ENCODE measurements at regions not wholly inside any gene's neighbourhood (a gene's known extent, or its start where the extent isn't known, plus 50 kb on each side); places are given as distances from the start of the nearest gene placed in this dataset.

DNA sequence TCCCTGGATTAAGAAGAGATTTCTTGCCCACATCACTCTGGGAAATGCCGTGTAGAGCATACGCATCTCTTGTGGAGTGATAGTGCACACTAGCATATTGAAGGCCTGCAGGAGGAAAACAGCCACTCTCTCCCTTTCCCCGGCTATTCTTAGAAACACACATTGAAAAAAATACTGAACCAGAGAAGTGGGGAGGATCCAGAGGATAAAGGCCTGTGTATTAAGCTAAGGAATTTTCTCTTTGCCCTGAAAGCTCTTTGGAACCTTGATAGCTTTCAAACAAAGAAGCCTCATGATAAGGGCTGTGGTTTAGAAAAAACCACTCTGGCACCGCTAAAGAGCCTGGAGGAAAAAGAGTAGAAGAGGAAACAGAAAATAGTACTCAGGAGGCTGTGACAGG is 386.1 kb upstream of the NBEA start:
- TF ChIP-seq, protein P1, sequence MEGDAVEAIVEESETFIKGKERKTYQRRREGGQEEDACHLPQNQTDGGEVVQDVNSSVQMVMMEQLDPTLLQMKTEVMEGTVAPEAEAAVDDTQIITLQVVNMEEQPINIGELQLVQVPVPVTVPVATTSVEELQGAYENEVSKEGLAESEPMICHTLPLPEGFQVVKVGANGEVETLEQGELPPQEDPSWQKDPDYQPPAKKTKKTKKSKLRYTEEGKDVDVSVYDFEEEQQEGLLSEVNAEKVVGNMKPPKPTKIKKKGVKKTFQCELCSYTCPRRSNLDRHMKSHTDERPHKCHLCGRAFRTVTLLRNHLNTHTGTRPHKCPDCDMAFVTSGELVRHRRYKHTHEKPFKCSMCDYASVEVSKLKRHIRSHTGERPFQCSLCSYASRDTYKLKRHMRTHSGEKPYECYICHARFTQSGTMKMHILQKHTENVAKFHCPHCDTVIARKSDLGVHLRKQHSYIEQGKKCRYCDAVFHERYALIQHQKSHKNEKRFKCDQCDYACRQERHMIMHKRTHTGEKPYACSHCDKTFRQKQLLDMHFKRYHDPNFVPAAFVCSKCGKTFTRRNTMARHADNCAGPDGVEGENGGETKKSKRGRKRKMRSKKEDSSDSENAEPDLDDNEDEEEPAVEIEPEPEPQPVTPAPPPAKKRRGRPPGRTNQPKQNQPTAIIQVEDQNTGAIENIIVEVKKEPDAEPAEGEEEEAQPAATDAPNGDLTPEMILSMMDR (IDR thresholded peaks at IDR 0.05), result no peak
- no peak for TF ChIP-seq POLR2A (IDR thresholded peaks at IDR 0.05)

All from heart left ventricle (tissue), 13 donors.